ENCODE measurements at regions not wholly inside any gene's neighbourhood (a gene's known extent, or its start where the extent isn't known, plus 50 kb on each side); places are given as distances from the start of the nearest gene placed in this dataset.

DNA sequence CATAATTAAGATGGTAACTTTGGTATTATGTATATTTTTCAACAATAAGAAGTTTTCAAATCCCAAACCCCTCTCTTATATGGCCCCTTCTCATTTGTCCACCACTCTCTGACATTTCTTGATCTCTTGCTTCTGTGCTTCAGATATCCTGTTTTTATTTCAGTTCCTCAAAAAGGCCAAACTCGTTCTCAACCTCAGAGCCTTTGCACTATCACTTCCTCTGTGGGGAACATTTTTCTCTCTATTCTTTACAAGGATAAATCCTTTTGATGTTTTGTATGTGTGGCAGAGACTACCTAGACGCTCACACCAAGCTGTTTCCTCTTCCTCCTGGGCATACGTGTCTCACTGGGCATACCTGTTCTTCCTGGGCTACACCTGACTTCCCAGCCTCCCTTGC is 54.2 kb upstream of the FRMD4A start:
- no peak for DNase-seq (ENCODE audit: low spot score in 2 of 2)
- ATAC-seq, result no peak
- Mint-ChIP-seq H3K4me3 (no peak overlapping the region), H3K36me3 (peaks cover 2% of the 10 kb centered on the region), H3K9me3 (peaks cover 2% of the 10 kb centered on the region), H3K27ac (no peak overlapping the region), H3K4me1 (peaks cover 12% of the 10 kb centered on the region)

GRCh38 chr10:14384116-14384730 is 53.5 kb upstream of the FRMD4A start:
- no peak overlapping the region for H3K4me3 Mint-ChIP-seq
- no peaks in the 10 kb centered on the region for H3K9me3 Mint-ChIP-seq
- ATAC-seq (no peak), DNase-seq (ENCODE audit: low spot score in 2 of 2) (no peak)
- no peak overlapping the region for H3K27ac Mint-ChIP-seq
- peaks cover 8% of the 10 kb centered on the region for H3K4me1 Mint-ChIP-seq
- no peaks in the 10 kb centered on the region for H3K36me3 Mint-ChIP-seq

- no peak for DNase-seq (ENCODE audit: low spot score in 2 of 2)
- H3K4me1 Mint-ChIP-seq, result peaks cover 8% of the 10 kb centered on the region
- ATAC-seq, result no peak
- no peaks in the 10 kb centered on the region for H3K36me3 Mint-ChIP-seq
- H3K4me3 Mint-ChIP-seq, result no peak overlapping the region
- no peak overlapping the region for H3K27ac Mint-ChIP-seq
- no peaks in the 10 kb centered on the region for H3K9me3 Mint-ChIP-seq
These were observed 52.5 kb upstream of the FRMD4A start for GRCh38 chr10:14383266-14383665.

- Mint-ChIP-seq H3K36me3 (no peaks in the 10 kb centered on the region), H3K9me3 (no peaks in the 10 kb centered on the region), H3K27ac (no peak overlapping the region), H3K4me1 (peaks cover 8% of the 10 kb centered on the region), H3K4me3 (no peak overlapping the region)
- ATAC-seq, result no peak
- DNase-seq (ENCODE audit: low spot score in 2 of 2), result no peak
These were observed 51.8 kb upstream of the FRMD4A start for GRCh38 chr10:14382531-14382930.

GRCh38 chr10:14382022-14382421 is 51.3 kb upstream of the FRMD4A start:
- Mint-ChIP-seq H3K9me3 (no peaks in the 10 kb centered on the region), H3K4me1 (peaks cover 8% of the 10 kb centered on the region), H3K4me3 (no peak overlapping the region), H3K36me3 (no peaks in the 10 kb centered on the region), H3K27ac (no peak overlapping the region)
- no peak for DNase-seq (ENCODE audit: low spot score in 2 of 2)
- no peak for ATAC-seq

GRCh38 chr10:14381475-14381874 is 50.8 kb upstream of the FRMD4A start:
- H3K9me3 Mint-ChIP-seq, result no peaks in the 10 kb centered on the region
- no peak overlapping the region for H3K4me3 Mint-ChIP-seq
- H3K27ac Mint-ChIP-seq, result no peak overlapping the region
- ATAC-seq (no peak), DNase-seq (ENCODE audit: low spot score in 2 of 2) (no peak)
- peaks cover 8% of the 10 kb centered on the region for H3K4me1 Mint-ChIP-seq
- H3K36me3 Mint-ChIP-seq, result no peaks in the 10 kb centered on the region

- ATAC-seq (no peak), DNase-seq (ENCODE audit: low spot score in 2 of 2) (no peak)
- peaks cover 3% of the 10 kb centered on the region for H3K4me1 Mint-ChIP-seq
- no peaks in the 10 kb centered on the region for H3K9me3 Mint-ChIP-seq
- H3K4me3 Mint-ChIP-seq, result no peak overlapping the region
- no peak overlapping the region for H3K27ac Mint-ChIP-seq
- no peaks in the 10 kb centered on the region for H3K36me3 Mint-ChIP-seq
These were observed 50.0 kb upstream of the FRMD4A start for GRCh38 chr10:14380746-14381145.
